HG03342 (cell line): ENCODE measurements at regions not wholly inside any gene's neighbourhood (a gene's known extent, or its start where the extent isn't known, plus 50 kb on each side); places are given as distances from the start of the nearest gene placed in this dataset.

Experiments
- ATAC-seq: cut with Tn5 transposase; IDR thresholded peaks from one replicate; pipeline ENCODE4 v1.9.1; 2021; ENCODE audit warnings: mild to moderate bottlenecking, moderate library complexity; ENCODE audit not compliant: unreplicated experiment

- ATAC-seq, result no peak
Observed at GRCh38 chr2:116645155-116645554, 1169.3 kb upstream of the DDX18 start.

GRCh38 chr2:116668691-116669090 lies 1145.8 kb upstream of the DDX18 start:
- ATAC-seq, result no peak

- no peak for ATAC-seq
Observed at GRCh38 chr2:116669782-116670181, 1144.7 kb upstream of the DDX18 start.

GRCh38 chr2:116674188-116674587 lies 1140.3 kb upstream of the DDX18 start:
- no peak for ATAC-seq

GRCh38 chr2:116676776-116677175 lies 1137.7 kb upstream of the DDX18 start:
- ATAC-seq, result no peak

- ATAC-seq, result no peak
Observed at GRCh38 chr2:116680256-116680936, 1134.1 kb upstream of the DDX18 start.

- ATAC-seq, result no peak
Observed at GRCh38 chr2:116687371-116687770, 1127.1 kb upstream of the DDX18 start.

GRCh38 chr2:116692988-116693387 lies 1121.5 kb upstream of the DDX18 start:
- ATAC-seq, result no peak

GRCh38 chr2:116696223-116696622 lies 1118.3 kb upstream of the DDX18 start:
- ATAC-seq, result no peak

GRCh38 chr2:116696903-116697302 lies 1117.6 kb upstream of the DDX18 start:
- no peak for ATAC-seq

GRCh38 chr2:116706396-116706795 lies 1108.1 kb upstream of the DDX18 start:
- ATAC-seq, result no peak

GRCh38 chr2:116716038-116716437 lies 1098.5 kb upstream of the DDX18 start:
- no peak for ATAC-seq

- no peak for ATAC-seq
Observed at GRCh38 chr2:116716444-116716843, 1098.0 kb upstream of the DDX18 start.

GRCh38 chr2:116717832-116718231 lies 1096.7 kb upstream of the DDX18 start:
- ATAC-seq, result no peak

- no peak for ATAC-seq
Observed at GRCh38 chr2:116718451-116718850, 1096.0 kb upstream of the DDX18 start.

GRCh38 chr2:116719836-116720235 lies 1094.7 kb upstream of the DDX18 start:
- ATAC-seq, result no peak

- no peak for ATAC-seq
Observed at GRCh38 chr2:116724550-116724949, 1089.9 kb upstream of the DDX18 start.

GRCh38 chr2:116732322-116732721 lies 1082.2 kb upstream of the DDX18 start:
- no peak for ATAC-seq

GRCh38 chr2:116733699-116734098 lies 1080.8 kb upstream of the DDX18 start:
- no peak for ATAC-seq

GRCh38 chr2:116737951-116738350 lies 1076.5 kb upstream of the DDX18 start:
- no peak for ATAC-seq

GRCh38 chr2:116747103-116747502 lies 1067.4 kb upstream of the DDX18 start:
- ATAC-seq, result no peak

GRCh38 chr2:116749994-116750393 lies 1064.5 kb upstream of the DDX18 start:
- no peak for ATAC-seq

- ATAC-seq, result no peak
Observed at GRCh38 chr2:116754381-116755101, 1060.0 kb upstream of the DDX18 start.
